WTC11 (cell line): ENCODE measurements at regions not wholly inside any gene's neighbourhood (a gene's known extent, or its start where the extent isn't known, plus 50 kb on each side); places are given as distances from the start of the nearest gene placed in this dataset.

Source experiments
- ATAC-seq: fragments of 200-7000 bp; cut with Tn5 transposase; 2 replicates; pipeline ENCODE4 v1.10.0; 2021; ENCODE audit warnings: mild to moderate bottlenecking, moderate library complexity
- CTCF ChIA-PET: fragments of 300-600 bp; sonication (Branson Sonifier 250); formaldehyde crosslinking; loops from one replicate; lab custom pipeline; 2021; ENCODE audit warnings: antibody characterized with exemption; lab: Charles Lee
- POLR2A ChIA-PET: fragments of 350-600 bp; sonication (Branson Sonifier 250); formaldehyde crosslinking; loops from one replicate; lab custom pipeline; 2021; ENCODE audit warnings: antibody characterized with exemption; lab: Charles Lee
- DNase-seq: peaks from one replicate; pipeline ENCODE4 v3.0.0; 2021; ENCODE audit warnings: low spot score
- H3K27ac Mint-ChIP-seq: 2 replicates; pipeline ENCODE4 v1.8.0; 2021; ENCODE audit warnings: mixed read lengths
- H3K27me3 Mint-ChIP-seq: 2 replicates; pipeline ENCODE4 v1.8.0; 2021; ENCODE audit warnings: low read depth, mild to moderate bottlenecking, moderate library complexity, mixed read lengths
- H3K36me3 Mint-ChIP-seq: 2 replicates; pipeline ENCODE4 v1.8.0; 2021; ENCODE audit warnings: mixed read lengths
- H3K4me1 Mint-ChIP-seq: 2 replicates; pipeline ENCODE4 v1.8.0; 2022; ENCODE audit warnings: mixed read lengths
- H3K4me3 Mint-ChIP-seq: 2 replicates; pipeline ENCODE4 v1.8.0; 2021; ENCODE audit warnings: mild to moderate bottlenecking, moderate library complexity, mixed read lengths
- H3K9me3 Mint-ChIP-seq: 2 replicates; pipeline ENCODE4 v1.8.0; 2021; ENCODE audit warnings: mixed read lengths
- FOXK1 ChIP-seq: sonication (generic); formaldehyde crosslinking; IDR thresholded peaks from 2 replicates; pipeline ENCODE4 v1.8.0; 2022; ENCODE audit warnings: mild to moderate bottlenecking, moderate library complexity, missing genetic modification reagents
- FOXP4 ChIP-seq: sonication (generic); formaldehyde crosslinking; IDR thresholded peaks from 2 replicates; pipeline ENCODE4 v1.8.0; 2022; ENCODE audit warnings: mild to moderate bottlenecking, missing genetic modification reagents
- GABPB1 ChIP-seq: sonication (generic); formaldehyde crosslinking; IDR thresholded peaks from 2 replicates; pipeline ENCODE4 v1.8.1; 2023; ENCODE audit warnings: mild to moderate bottlenecking, missing genetic modification reagents
- HMGXB4 ChIP-seq: sonication (generic); formaldehyde crosslinking; IDR thresholded peaks from 2 replicates; pipeline ENCODE4 v1.8.1; 2023; ENCODE audit warnings: mild to moderate bottlenecking, moderate library complexity, missing genetic modification reagents
- KAT7 ChIP-seq: sonication (generic); formaldehyde crosslinking; IDR thresholded peaks from 2 replicates; pipeline ENCODE4 v1.8.1; 2023; ENCODE audit warnings: missing genetic modification reagents, mild to moderate bottlenecking, borderline replicate concordance
- MYBL2 ChIP-seq: sonication (generic); formaldehyde crosslinking; IDR thresholded peaks from 2 replicates; pipeline ENCODE4 v1.8.1; 2023; ENCODE audit warnings: mild to moderate bottlenecking, moderate library complexity, missing genetic modification reagents
- RELA ChIP-seq: sonication (generic); formaldehyde crosslinking; IDR thresholded peaks from 2 replicates; pipeline ENCODE4 v1.8.1; 2022; ENCODE audit warnings: missing genetic modification reagents, mild to moderate bottlenecking, borderline replicate concordance
- SP1 ChIP-seq: sonication (generic); formaldehyde crosslinking; conservative IDR thresholded peaks from 2 replicates; pipeline ENCODE4 v1.8.1; 2022; ENCODE audit warnings: missing genetic modification reagents
- ZNF263 ChIP-seq: sonication (generic); formaldehyde crosslinking; IDR thresholded peaks from 2 replicates; pipeline ENCODE4 v1.8.1; 2022; ENCODE audit warnings: low read depth, mild to moderate bottlenecking, moderate library complexity, missing genetic modification reagents
- ZNF396 ChIP-seq: fragments of 250-450 bp; sonication (Bioruptor Pico); IDR thresholded peaks from 2 replicates; pipeline ENCODE4 v1.8.0; 2021; ENCODE audit warnings: mild to moderate bottlenecking, moderate library complexity, borderline replicate concordance
- ZNF423 ChIP-seq: fragments of 250-450 bp; sonication (Bioruptor Pico); IDR thresholded peaks from 2 replicates; pipeline ENCODE4 v2.1.2; 2022; ENCODE audit warnings: mild to moderate bottlenecking, moderate library complexity
- TF ChIP-seq, protein P1 (sequence below): fragments of 250-450 bp; sonication (Bioruptor Pico); IDR thresholded peaks from 2 replicates; pipeline ENCODE4 v1.9.0; 2021; ENCODE audit warnings: mild to moderate bottlenecking, borderline replicate concordance
- TF ChIP-seq, protein P2 (sequence below): sonication (generic); formaldehyde crosslinking; IDR thresholded peaks from 2 replicates; pipeline ENCODE4 v1.8.1; 2022; ENCODE audit warnings: low read depth, mild to moderate bottlenecking, moderate library complexity, missing genetic modification reagents, borderline replicate concordance
- TF ChIP-seq, protein P3 (sequence below): sonication (generic); formaldehyde crosslinking; IDR thresholded peaks from 2 replicates; pipeline ENCODE4 v1.8.0; 2022; ENCODE audit warnings: mild to moderate bottlenecking, missing genetic modification reagents
- TF ChIP-seq, protein P4 (sequence below): sonication (generic); formaldehyde crosslinking; IDR thresholded peaks from 2 replicates; pipeline ENCODE4 v1.8.0; 2022; ENCODE audit warnings: missing genetic modification reagents
- TF ChIP-seq, protein P5 (sequence below): fragments of 200-600 bp; IDR thresholded peaks from 2 replicates; pipeline ENCODE4 v1.8.0; 2022; ENCODE audit warnings: antibody characterized with exemption

DNA sequence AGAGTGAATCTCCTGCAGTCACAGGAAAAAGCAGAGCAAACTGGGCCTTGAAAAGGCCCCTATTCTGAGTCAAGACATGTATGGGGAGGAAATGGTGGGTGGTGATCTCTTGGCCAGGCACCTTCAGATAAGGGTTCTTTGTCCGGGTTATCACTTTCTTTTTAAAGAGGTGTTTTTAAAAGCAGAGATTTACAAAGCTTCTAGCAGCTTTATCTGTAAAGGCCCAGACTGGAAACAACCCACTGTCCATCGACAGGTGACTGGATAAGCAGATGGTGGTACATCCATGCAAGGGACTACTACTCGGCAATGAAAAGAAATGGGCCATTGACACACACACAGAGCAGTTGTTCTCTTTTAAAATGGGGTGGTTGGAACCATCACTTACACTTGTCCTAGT, 596.7 kb upstream of the MKI67 start (continued):
- TF ChIP-seq, protein P1, sequence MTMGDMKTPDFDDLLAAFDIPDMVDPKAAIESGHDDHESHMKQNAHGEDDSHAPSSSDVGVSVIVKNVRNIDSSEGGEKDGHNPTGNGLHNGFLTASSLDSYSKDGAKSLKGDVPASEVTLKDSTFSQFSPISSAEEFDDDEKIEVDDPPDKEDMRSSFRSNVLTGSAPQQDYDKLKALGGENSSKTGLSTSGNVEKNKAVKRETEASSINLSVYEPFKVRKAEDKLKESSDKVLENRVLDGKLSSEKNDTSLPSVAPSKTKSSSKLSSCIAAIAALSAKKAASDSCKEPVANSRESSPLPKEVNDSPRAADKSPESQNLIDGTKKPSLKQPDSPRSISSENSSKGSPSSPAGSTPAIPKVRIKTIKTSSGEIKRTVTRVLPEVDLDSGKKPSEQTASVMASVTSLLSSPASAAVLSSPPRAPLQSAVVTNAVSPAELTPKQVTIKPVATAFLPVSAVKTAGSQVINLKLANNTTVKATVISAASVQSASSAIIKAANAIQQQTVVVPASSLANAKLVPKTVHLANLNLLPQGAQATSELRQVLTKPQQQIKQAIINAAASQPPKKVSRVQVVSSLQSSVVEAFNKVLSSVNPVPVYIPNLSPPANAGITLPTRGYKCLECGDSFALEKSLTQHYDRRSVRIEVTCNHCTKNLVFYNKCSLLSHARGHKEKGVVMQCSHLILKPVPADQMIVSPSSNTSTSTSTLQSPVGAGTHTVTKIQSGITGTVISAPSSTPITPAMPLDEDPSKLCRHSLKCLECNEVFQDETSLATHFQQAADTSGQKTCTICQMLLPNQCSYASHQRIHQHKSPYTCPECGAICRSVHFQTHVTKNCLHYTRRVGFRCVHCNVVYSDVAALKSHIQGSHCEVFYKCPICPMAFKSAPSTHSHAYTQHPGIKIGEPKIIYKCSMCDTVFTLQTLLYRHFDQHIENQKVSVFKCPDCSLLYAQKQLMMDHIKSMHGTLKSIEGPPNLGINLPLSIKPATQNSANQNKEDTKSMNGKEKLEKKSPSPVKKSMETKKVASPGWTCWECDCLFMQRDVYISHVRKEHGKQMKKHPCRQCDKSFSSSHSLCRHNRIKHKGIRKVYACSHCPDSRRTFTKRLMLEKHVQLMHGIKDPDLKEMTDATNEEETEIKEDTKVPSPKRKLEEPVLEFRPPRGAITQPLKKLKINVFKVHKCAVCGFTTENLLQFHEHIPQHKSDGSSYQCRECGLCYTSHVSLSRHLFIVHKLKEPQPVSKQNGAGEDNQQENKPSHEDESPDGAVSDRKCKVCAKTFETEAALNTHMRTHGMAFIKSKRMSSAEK (CRISPR knock-in tag) = no peak
- TF ChIP-seq, protein P2, sequence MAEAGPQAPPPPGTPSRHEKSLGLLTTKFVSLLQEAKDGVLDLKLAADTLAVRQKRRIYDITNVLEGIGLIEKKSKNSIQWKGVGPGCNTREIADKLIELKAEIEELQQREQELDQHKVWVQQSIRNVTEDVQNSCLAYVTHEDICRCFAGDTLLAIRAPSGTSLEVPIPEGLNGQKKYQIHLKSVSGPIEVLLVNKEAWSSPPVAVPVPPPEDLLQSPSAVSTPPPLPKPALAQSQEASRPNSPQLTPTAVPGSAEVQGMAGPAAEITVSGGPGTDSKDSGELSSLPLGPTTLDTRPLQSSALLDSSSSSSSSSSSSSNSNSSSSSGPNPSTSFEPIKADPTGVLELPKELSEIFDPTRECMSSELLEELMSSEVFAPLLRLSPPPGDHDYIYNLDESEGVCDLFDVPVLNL (CRISPR knock-in tag) = no peak
- TF ChIP-seq ZNF263 = no peak

GRCh38 chr10:128723631-128724205, 597.5 kb upstream of the MKI67 start:
- ChIA-PET CTCF (interaction anchor here (1.8 kb wide), 1 partner anchor 9 kb away, joined by 4 read pairs; no protein-coding TSS in a partner anchor), POLR2A (no interaction called here)
- DNase-seq = no peak
- no peak for ATAC-seq
- no peaks in the 10 kb centered on the region for H3K9me3 Mint-ChIP-seq
- H3K36me3 Mint-ChIP-seq = no peaks in the 10 kb centered on the region
- no peaks in the 10 kb centered on the region; the same call in 1 of the 2 replicates for H3K27me3 Mint-ChIP-seq
- no peak overlapping the region for H3K4me3 Mint-ChIP-seq
- no peak for TF ChIP-seq HMGXB4 (CRISPR knock-in tag)
- H3K4me1 Mint-ChIP-seq = peaks cover 16% of the 10 kb centered on the region
- no peak overlapping the region for H3K27ac Mint-ChIP-seq

DNA sequence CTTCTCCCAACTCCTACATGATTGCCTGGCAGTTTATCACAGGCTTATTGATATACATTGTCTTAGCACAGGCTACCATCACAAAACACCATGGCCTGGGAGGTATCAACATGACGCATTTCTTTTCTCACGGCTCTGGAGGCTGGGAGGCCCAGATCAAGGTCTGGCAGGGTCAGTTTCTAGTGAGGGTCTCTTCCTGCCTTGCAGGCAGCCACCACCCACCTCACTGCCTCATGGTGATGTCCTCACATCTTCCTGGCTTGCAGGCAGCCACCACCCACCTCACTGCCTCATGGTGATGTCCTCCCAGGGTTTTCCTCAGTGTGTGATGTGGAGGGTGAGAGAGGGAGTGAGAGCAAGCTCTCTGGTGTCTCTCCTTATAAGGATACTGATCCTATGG, 599.3 kb upstream of the MKI67 start:
- Mint-ChIP-seq H3K27me3 (no peaks in the 10 kb centered on the region; the same call in 1 of the 2 replicates), H3K4me1 (peaks cover 16% of the 10 kb centered on the region), H3K9me3 (no peaks in the 10 kb centered on the region), H3K27ac (no peak overlapping the region), H3K36me3 (no peaks in the 10 kb centered on the region), H3K4me3 (no peak overlapping the region)
- ChIA-PET CTCF (interaction anchor here (1.0 kb wide), 1 partner anchor 458 kb away, joined by 3 read pairs; no protein-coding TSS in a partner anchor), POLR2A (no interaction called here)
- DNase-seq (no peak), ATAC-seq (no peak)
- TF ChIP-seq SP1 (CRISPR knock-in tag) = no peak
- TF ChIP-seq, protein P3, sequence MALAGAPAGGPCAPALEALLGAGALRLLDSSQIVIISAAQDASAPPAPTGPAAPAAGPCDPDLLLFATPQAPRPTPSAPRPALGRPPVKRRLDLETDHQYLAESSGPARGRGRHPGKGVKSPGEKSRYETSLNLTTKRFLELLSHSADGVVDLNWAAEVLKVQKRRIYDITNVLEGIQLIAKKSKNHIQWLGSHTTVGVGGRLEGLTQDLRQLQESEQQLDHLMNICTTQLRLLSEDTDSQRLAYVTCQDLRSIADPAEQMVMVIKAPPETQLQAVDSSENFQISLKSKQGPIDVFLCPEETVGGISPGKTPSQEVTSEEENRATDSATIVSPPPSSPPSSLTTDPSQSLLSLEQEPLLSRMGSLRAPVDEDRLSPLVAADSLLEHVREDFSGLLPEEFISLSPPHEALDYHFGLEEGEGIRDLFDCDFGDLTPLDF (CRISPR knock-in tag) = no peak
- no peak for TF ChIP-seq MYBL2
- no peak for TF ChIP-seq KAT7
- no peak for TF ChIP-seq ZNF396 (CRISPR knock-in tag)
- TF ChIP-seq GABPB1 (CRISPR knock-in tag) = no peak
- no peak for TF ChIP-seq RELA (CRISPR knock-in tag)
- no peak for TF ChIP-seq ZNF423 (CRISPR knock-in tag)
- no peak for TF ChIP-seq FOXK1 (CRISPR knock-in tag)
- TF ChIP-seq FOXP4 (CRISPR knock-in tag) = no peak
- TF ChIP-seq, protein P4, sequence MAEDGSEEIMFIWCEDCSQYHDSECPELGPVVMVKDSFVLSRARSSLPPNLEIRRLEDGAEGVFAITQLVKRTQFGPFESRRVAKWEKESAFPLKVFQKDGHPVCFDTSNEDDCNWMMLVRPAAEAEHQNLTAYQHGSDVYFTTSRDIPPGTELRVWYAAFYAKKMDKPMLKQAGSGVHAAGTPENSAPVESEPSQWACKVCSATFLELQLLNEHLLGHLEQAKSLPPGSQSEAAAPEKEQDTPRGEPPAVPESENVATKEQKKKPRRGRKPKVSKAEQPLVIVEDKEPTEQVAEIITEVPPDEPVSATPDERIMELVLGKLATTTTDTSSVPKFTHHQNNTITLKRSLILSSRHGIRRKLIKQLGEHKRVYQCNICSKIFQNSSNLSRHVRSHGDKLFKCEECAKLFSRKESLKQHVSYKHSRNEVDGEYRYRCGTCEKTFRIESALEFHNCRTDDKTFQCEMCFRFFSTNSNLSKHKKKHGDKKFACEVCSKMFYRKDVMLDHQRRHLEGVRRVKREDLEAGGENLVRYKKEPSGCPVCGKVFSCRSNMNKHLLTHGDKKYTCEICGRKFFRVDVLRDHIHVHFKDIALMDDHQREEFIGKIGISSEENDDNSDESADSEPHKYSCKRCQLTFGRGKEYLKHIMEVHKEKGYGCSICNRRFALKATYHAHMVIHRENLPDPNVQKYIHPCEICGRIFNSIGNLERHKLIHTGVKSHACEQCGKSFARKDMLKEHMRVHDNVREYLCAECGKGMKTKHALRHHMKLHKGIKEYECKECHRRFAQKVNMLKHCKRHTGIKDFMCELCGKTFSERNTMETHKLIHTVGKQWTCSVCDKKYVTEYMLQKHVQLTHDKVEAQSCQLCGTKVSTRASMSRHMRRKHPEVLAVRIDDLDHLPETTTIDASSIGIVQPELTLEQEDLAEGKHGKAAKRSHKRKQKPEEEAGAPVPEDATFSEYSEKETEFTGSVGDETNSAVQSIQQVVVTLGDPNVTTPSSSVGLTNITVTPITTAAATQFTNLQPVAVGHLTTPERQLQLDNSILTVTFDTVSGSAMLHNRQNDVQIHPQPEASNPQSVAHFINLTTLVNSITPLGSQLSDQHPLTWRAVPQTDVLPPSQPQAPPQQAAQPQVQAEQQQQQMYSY (CRISPR knock-in tag) = no peak
- TF ChIP-seq, protein P5, sequence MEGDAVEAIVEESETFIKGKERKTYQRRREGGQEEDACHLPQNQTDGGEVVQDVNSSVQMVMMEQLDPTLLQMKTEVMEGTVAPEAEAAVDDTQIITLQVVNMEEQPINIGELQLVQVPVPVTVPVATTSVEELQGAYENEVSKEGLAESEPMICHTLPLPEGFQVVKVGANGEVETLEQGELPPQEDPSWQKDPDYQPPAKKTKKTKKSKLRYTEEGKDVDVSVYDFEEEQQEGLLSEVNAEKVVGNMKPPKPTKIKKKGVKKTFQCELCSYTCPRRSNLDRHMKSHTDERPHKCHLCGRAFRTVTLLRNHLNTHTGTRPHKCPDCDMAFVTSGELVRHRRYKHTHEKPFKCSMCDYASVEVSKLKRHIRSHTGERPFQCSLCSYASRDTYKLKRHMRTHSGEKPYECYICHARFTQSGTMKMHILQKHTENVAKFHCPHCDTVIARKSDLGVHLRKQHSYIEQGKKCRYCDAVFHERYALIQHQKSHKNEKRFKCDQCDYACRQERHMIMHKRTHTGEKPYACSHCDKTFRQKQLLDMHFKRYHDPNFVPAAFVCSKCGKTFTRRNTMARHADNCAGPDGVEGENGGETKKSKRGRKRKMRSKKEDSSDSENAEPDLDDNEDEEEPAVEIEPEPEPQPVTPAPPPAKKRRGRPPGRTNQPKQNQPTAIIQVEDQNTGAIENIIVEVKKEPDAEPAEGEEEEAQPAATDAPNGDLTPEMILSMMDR = no peak
